ENCODE measurements at regions not wholly inside any gene's neighbourhood (a gene's known extent, or its start where the extent isn't known, plus 50 kb on each side); places are given as distances from the start of the nearest gene placed in this dataset.

GRCh38 chr9:82052081-82052480 is 63.5 kb downstream of the SPATA31D1 start:
- H2AFZ ChIP-seq (ENCODE audit: insufficient read depth, low read depth, low read length, poor library complexity, severe bottlenecking), result no peak overlapping the region
- no peak overlapping the region for H3K9ac ChIP-seq (ENCODE audit: low read length)
- H3K4me3 Mint-ChIP-seq, result no peak overlapping the region
- intact Hi-C loops (cut with micrococcal nuclease), result no loop called here
- H3K4me1 Mint-ChIP-seq, result no peaks in the 10 kb centered on the region
- no peak for TF ChIP-seq CTCF (IDR thresholded peaks at IDR 0.05)
- TF ChIP-seq EZH2 (IDR thresholded peaks at IDR 0.05; ENCODE audit: borderline replicate concordance, insufficient read depth, low read depth, low read length, poor library complexity, severe bottlenecking), result no peak
- no peak overlapping the region for H3K4me3 ChIP-seq (ENCODE audit: control extremely low read depth in 1 of 5, extremely low read depth in 1 of 5, insufficient read depth in 1 of 5, low read depth in 2 of 5, low read length in 4 of 5)
- no peaks in the 10 kb centered on the region for H3K36me3 ChIP-seq (replicated peaks in 1 of 2; ENCODE audit: control extremely low read depth in 1 of 2, control insufficient read depth in 1 of 2, extremely low read depth in 1 of 2, insufficient read depth in 2 of 2, low read length in 1 of 2)
- H4K20me1 ChIP-seq (ENCODE audit: control insufficient read depth, insufficient read depth, low read length, poor library complexity, severe bottlenecking), result no peaks in the 10 kb centered on the region
- no peaks in the 10 kb centered on the region for H3K79me2 ChIP-seq (ENCODE audit: control insufficient read depth, insufficient read depth, low read length)
- H3K27ac Mint-ChIP-seq, result no peak overlapping the region
- H3K4me1 ChIP-seq (ENCODE audit: control insufficient read depth in 2 of 2, insufficient read depth in 2 of 2, low read length in 2 of 2), result no peaks in the 10 kb centered on the region
- H3K27me3 Mint-ChIP-seq, result no peaks in the 10 kb centered on the region
- no peaks in the 10 kb centered on the region for H3K27me3 ChIP-seq (replicated peaks in 1 of 4; ENCODE audit: control extremely low read depth in 1 of 4, control insufficient read depth in 3 of 4, insufficient read depth in 4 of 4, low read length in 3 of 4)
- H3K9me3 ChIP-seq (ENCODE audit: control extremely low read depth in 1 of 3, control insufficient read depth in 2 of 3, insufficient read depth in 1 of 3, low read length in 2 of 3), result peaks cover 0 to 13% (median 0%) of the 10 kb centered on the region in 3 donors
- no peak overlapping the region for H3K27ac ChIP-seq (ENCODE audit: low read length in 2 of 2)
- no peak for DNase-seq
- no peak for ATAC-seq (ENCODE audit: low read depth)
- POLR2A ChIA-PET, result no interaction called here
- CTCF ChIA-PET, result no interaction called here
- H3K9me3 Mint-ChIP-seq (ENCODE audit: insufficient read depth), result no peaks in the 10 kb centered on the region
- no peak overlapping the region for H3K4me2 ChIP-seq (replicated peaks; ENCODE audit: low read depth, low read length, poor library complexity, severe bottlenecking)

GRCh38 chr9:82054264-82055015 is 65.9 kb downstream of the SPATA31D1 start:
- intact Hi-C loops (cut with micrococcal nuclease), result no loop called here
- H3K4me1 Mint-ChIP-seq, result peaks cover 15% of the 10 kb centered on the region
- DNase-seq (no peak), ATAC-seq (ENCODE audit: low read depth) (no peak)
- Histone ChIP-seq H3K36me3 (replicated peaks in 1 of 2; ENCODE audit: control extremely low read depth in 1 of 2, control insufficient read depth in 1 of 2, extremely low read depth in 1 of 2, insufficient read depth in 2 of 2, low read length in 1 of 2) (no peaks in the 10 kb centered on the region), H3K79me2 (ENCODE audit: control insufficient read depth, insufficient read depth, low read length) (no peaks in the 10 kb centered on the region), H2AFZ (ENCODE audit: insufficient read depth, low read depth, low read length, poor library complexity, severe bottlenecking) (no peak overlapping the region), H3K4me3 (ENCODE audit: control extremely low read depth in 1 of 5, extremely low read depth in 1 of 5, insufficient read depth in 1 of 5, low read depth in 2 of 5, low read length in 4 of 5) (no peak overlapping the region), H3K27ac (ENCODE audit: low read length in 2 of 2) (no peak overlapping the region), H3K4me2 (replicated peaks; ENCODE audit: low read depth, low read length, poor library complexity, severe bottlenecking) (no peak overlapping the region), H3K9me3 (ENCODE audit: control extremely low read depth in 1 of 3, control insufficient read depth in 2 of 3, insufficient read depth in 1 of 3, low read length in 2 of 3) (peaks cover 0 to 12% (median 0%) of the 10 kb centered on the region in 3 donors), H3K9ac (ENCODE audit: low read length) (no peak overlapping the region), H4K20me1 (ENCODE audit: control insufficient read depth, insufficient read depth, low read length, poor library complexity, severe bottlenecking) (no peaks in the 10 kb centered on the region), H3K27me3 (replicated peaks in 1 of 4; ENCODE audit: control extremely low read depth in 1 of 4, control insufficient read depth in 3 of 4, insufficient read depth in 4 of 4, low read length in 3 of 4) (no peaks in the 10 kb centered on the region), H3K4me1 (ENCODE audit: control insufficient read depth in 2 of 2, insufficient read depth in 2 of 2, low read length in 2 of 2) (peaks cover 8 to 9% of the 10 kb centered on the region in 2 donors)
- H3K4me3 Mint-ChIP-seq, result no peak overlapping the region
- H3K27me3 Mint-ChIP-seq, result no peaks in the 10 kb centered on the region
- WGBS (ENCODE audit: insufficient coverage), result 98% methylated on average over 19 of the region's 26 CpGs
- ChIA-PET POLR2A (no interaction called here), CTCF (no interaction called here)
- no peaks in the 10 kb centered on the region for H3K9me3 Mint-ChIP-seq (ENCODE audit: insufficient read depth)
- TF ChIP-seq EZH2 (IDR thresholded peaks at IDR 0.05; ENCODE audit: borderline replicate concordance, insufficient read depth, low read depth, low read length, poor library complexity, severe bottlenecking) (no peak), CTCF (IDR thresholded peaks at IDR 0.05) (no peak)
- H3K27ac Mint-ChIP-seq, result no peak overlapping the region
